Activated CD4-positive, alpha-beta T cell treated with anti-CD3 and anti-CD28 coated beads, Interleukin-2, Interleukin-6, amounts not matched to agents 100 ng/mL and 50 ng/mL, durations not matched to agents 16 hours and 8 hours (primary cell): ENCODE measurements at regions not wholly inside any gene's neighbourhood (a gene's known extent, or its start where the extent isn't known, plus 50 kb on each side); places are given as distances from the start of the nearest gene placed in this dataset.
"Not testable (repeated sequence)": the region's sequence is repeated elsewhere in the genome, so short reads cannot be mapped to it uniquely, and the experiment has no call there.

Experiments
- DNase-seq: peaks from one replicate; pipeline ENCODE4 v3.0.0-alpha.2; 2020

GRCh38 chr19:28614634-28615545 lies 598.1 kb downstream of the UQCRFS1 start:
- no peak for DNase-seq

GRCh38 chr19:28612275-28612769 lies 600.6 kb downstream of the UQCRFS1 start:
- DNase-seq: no peak

- DNase-seq: not testable (repeated sequence)
Observed at GRCh38 chr19:28611227-28611914, 601.6 kb downstream of the UQCRFS1 start.

GRCh38 chr19:28610731-28611130 lies 602.2 kb downstream of the UQCRFS1 start:
- no peak for DNase-seq

- DNase-seq: no peak
Observed at GRCh38 chr19:28609944-28610343, 603.0 kb downstream of the UQCRFS1 start.

- no peak for DNase-seq
Observed at GRCh38 chr19:28609091-28609755, 603.7 kb downstream of the UQCRFS1 start.

- no peak for DNase-seq
Observed at GRCh38 chr19:28608292-28608691, 604.7 kb downstream of the UQCRFS1 start.

- no peak for DNase-seq
Observed at GRCh38 chr19:28607066-28607583, 605.8 kb downstream of the UQCRFS1 start.

- DNase-seq: no peak
Observed at GRCh38 chr19:28606269-28607032, 606.5 kb downstream of the UQCRFS1 start.

- DNase-seq: no peak
Observed at GRCh38 chr19:28605501-28606268, 607.3 kb downstream of the UQCRFS1 start.

GRCh38 chr19:28603453-28603852 lies 609.5 kb downstream of the UQCRFS1 start:
- DNase-seq: no peak

GRCh38 chr19:28602675-28603298 lies 610.2 kb downstream of the UQCRFS1 start:
- no peak for DNase-seq

- no peak for DNase-seq
Observed at GRCh38 chr19:28601723-28602440, 611.1 kb downstream of the UQCRFS1 start.

GRCh38 chr19:28598861-28599260 lies 614.1 kb downstream of the UQCRFS1 start:
- DNase-seq: no peak

GRCh38 chr19:28596561-28597071 lies 616.3 kb downstream of the UQCRFS1 start:
- DNase-seq: no peak

- DNase-seq: no peak
Observed at GRCh38 chr19:28595722-28596480, 617.0 kb downstream of the UQCRFS1 start.

GRCh38 chr19:28594737-28595136 lies 618.2 kb downstream of the UQCRFS1 start:
- DNase-seq: no peak

- DNase-seq: not testable (repeated sequence)
Observed at GRCh38 chr19:28589991-28590411, 623.0 kb downstream of the UQCRFS1 start.

- no peak for DNase-seq
Observed at GRCh38 chr19:28586474-28586873, 626.5 kb downstream of the UQCRFS1 start.
